ENCODE measurements at regions not wholly inside any gene's neighbourhood (a gene's known extent, or its start where the extent isn't known, plus 50 kb on each side); places are given as distances from the start of the nearest gene placed in this dataset.

- Histone ChIP-seq H3K4me3 (peak overlapping the region; percentile 49), H3K27ac (peak overlapping the region; percentile 1 to 67)
- no peak for TF ChIP-seq CTCF (IDR thresholded peaks at IDR 0.05)
- DNase-seq (ENCODE audit: low spot score), result no peak
Observed at GRCh38 chr1:82503822-82504221, 703.1 kb downstream of the ADGRL2 start.

- no peak for TF ChIP-seq CTCF (IDR thresholded peaks at IDR 0.05)
- H3K4me3 ChIP-seq, result no peak overlapping the region
- DNase-seq (ENCODE audit: low spot score), result no peak
- no peak overlapping the region for H3K27ac ChIP-seq
Observed at GRCh38 chr1:82499022-82499421, 698.3 kb downstream of the ADGRL2 start.

GRCh38 chr1:82494117-82494516 is 693.4 kb downstream of the ADGRL2 start:
- H3K4me3 ChIP-seq, result no peak overlapping the region
- no peak for TF ChIP-seq CTCF (IDR thresholded peaks at IDR 0.05)
- DNase-seq (ENCODE audit: low spot score), result no peak
- no peak overlapping the region for H3K27ac ChIP-seq

- Histone ChIP-seq H3K4me3 (no peak overlapping the region), H3K27ac (no peak overlapping the region)
Observed at GRCh38 chr1:82492159-82492558, 691.4 kb downstream of the ADGRL2 start.

GRCh38 chr1:82491301-82492048 is 690.7 kb downstream of the ADGRL2 start:
- no peak for DNase-seq (ENCODE audit: low spot score)

More at GRCh38 chr1:82492159-82492558, 691.4 kb downstream of the ADGRL2 start:
- DNase-seq (ENCODE audit: low spot score), result no peak
- no peak for TF ChIP-seq CTCF (IDR thresholded peaks at IDR 0.05)

GRCh38 chr1:82487778-82488177 is 687.0 kb downstream of the ADGRL2 start:
- no peak overlapping the region for H3K4me3 ChIP-seq
- H3K27ac ChIP-seq, result no peak overlapping the region
- TF ChIP-seq CTCF (IDR thresholded peaks at IDR 0.05), result no peak
- no peak for DNase-seq (ENCODE audit: low spot score)

More at GRCh38 chr1:82491301-82492048, 690.7 kb downstream of the ADGRL2 start:
- no peak overlapping the region for H3K27ac ChIP-seq
- TF ChIP-seq CTCF (IDR thresholded peaks at IDR 0.05), result no peak
- no peak overlapping the region for H3K4me3 ChIP-seq

GRCh38 chr1:82486969-82487368 is 686.2 kb downstream of the ADGRL2 start:
- H3K4me3 ChIP-seq, result no peak overlapping the region
- no peak for DNase-seq (ENCODE audit: low spot score)
- TF ChIP-seq CTCF (IDR thresholded peaks at IDR 0.05), result no peak

More at GRCh38 chr1:82486969-82487368, 686.2 kb downstream of the ADGRL2 start:
- H3K27ac ChIP-seq, result no peak overlapping the region

Measured in coronary artery (tissue), 2 donors.